ENCODE measurements at regions not wholly inside any gene's neighbourhood (a gene's known extent, or its start where the extent isn't known, plus 50 kb on each side); places are given as distances from the start of the nearest gene placed in this dataset.
"Not testable (repeated sequence)": the region's sequence is repeated elsewhere in the genome, so short reads cannot be mapped to it uniquely, and the experiment has no call there.

- DNase-seq (ENCODE audit: low read depth) = no peak
Observed at GRCh38 chr3:145904138-145904537, 256.8 kb downstream of the PLOD2 start.

- no peak for DNase-seq (ENCODE audit: low read depth)
Observed at GRCh38 chr3:145906301-145906700, 254.7 kb downstream of the PLOD2 start.

GRCh38 chr3:145906755-145907154 lies 254.2 kb downstream of the PLOD2 start:
- no peak for DNase-seq (ENCODE audit: low read depth)

GRCh38 chr3:145911016-145911415 lies 250.0 kb downstream of the PLOD2 start:
- DNase-seq (ENCODE audit: low read depth) = no peak

GRCh38 chr3:145915787-145916186 lies 245.2 kb downstream of the PLOD2 start:
- DNase-seq (ENCODE audit: low read depth) = no peak

- not testable (repeated sequence) for DNase-seq (ENCODE audit: low read depth)
Observed at GRCh38 chr3:145927736-145928135, 233.2 kb downstream of the PLOD2 start.

- no peak for DNase-seq (ENCODE audit: low read depth)
Observed at GRCh38 chr3:145936971-145937370, 224.0 kb downstream of the PLOD2 start.

GRCh38 chr3:145939431-145939830 lies 221.6 kb downstream of the PLOD2 start:
- peak; percentile 52 for DNase-seq (ENCODE audit: low read depth)

GRCh38 chr3:145942052-145942451 lies 218.9 kb downstream of the PLOD2 start:
- DNase-seq (ENCODE audit: low read depth) = peak; percentile 44

- DNase-seq (ENCODE audit: low read depth) = no peak
Observed at GRCh38 chr3:145943952-145944351, 217.0 kb downstream of the PLOD2 start.

GRCh38 chr3:145951441-145951840 lies 209.5 kb downstream of the PLOD2 start:
- DNase-seq (ENCODE audit: low read depth) = no peak

GRCh38 chr3:145952536-145952935 lies 208.4 kb downstream of the PLOD2 start:
- DNase-seq (ENCODE audit: low read depth) = peak; percentile 9

- no peak for DNase-seq (ENCODE audit: low read depth)
Observed at GRCh38 chr3:145953316-145953715, 207.7 kb downstream of the PLOD2 start.

- no peak for DNase-seq (ENCODE audit: low read depth)
Observed at GRCh38 chr3:145959457-145960088, 201.4 kb downstream of the PLOD2 start.

GRCh38 chr3:145963111-145963510 lies 197.9 kb downstream of the PLOD2 start:
- DNase-seq (ENCODE audit: low read depth) = no peak

- DNase-seq (ENCODE audit: low read depth) = no peak
Observed at GRCh38 chr3:145967043-145967442, 193.9 kb downstream of the PLOD2 start.

- no peak for DNase-seq (ENCODE audit: low read depth)
Observed at GRCh38 chr3:145971186-145971585, 189.8 kb downstream of the PLOD2 start.

GRCh38 chr3:145972851-145973250 lies 188.1 kb downstream of the PLOD2 start:
- no peak for DNase-seq (ENCODE audit: low read depth)

- DNase-seq (ENCODE audit: low read depth) = no peak
Observed at GRCh38 chr3:145981056-145981455, 179.9 kb downstream of the PLOD2 start.

- no peak for DNase-seq (ENCODE audit: low read depth)
Observed at GRCh38 chr3:145983101-145983500, 177.9 kb downstream of the PLOD2 start.
